NT2/D1 (cell line): ENCODE measurements at regions not wholly inside any gene's neighbourhood (a gene's known extent, or its start where the extent isn't known, plus 50 kb on each side); places are given as distances from the start of the nearest gene placed in this dataset.

Experiments
- SUZ12 ChIP-seq: IDR thresholded peaks from 2 replicates; pipeline ENCODE4 v1.6.1; 2011; ENCODE audit not compliant: insufficient read length, insufficient read depth; ENCODE audit errors: extremely low read depth
- YY1 ChIP-seq: IDR thresholded peaks from 2 replicates; pipeline ENCODE4 v1.6.1; 2011; ENCODE audit not compliant: insufficient read length, insufficient read depth
- ZNF274 ChIP-seq: IDR thresholded peaks from 2 replicates; pipeline ENCODE4 v1.6.1; 2011; ENCODE audit warnings: mild to moderate bottlenecking, low read depth, low read length

DNA sequence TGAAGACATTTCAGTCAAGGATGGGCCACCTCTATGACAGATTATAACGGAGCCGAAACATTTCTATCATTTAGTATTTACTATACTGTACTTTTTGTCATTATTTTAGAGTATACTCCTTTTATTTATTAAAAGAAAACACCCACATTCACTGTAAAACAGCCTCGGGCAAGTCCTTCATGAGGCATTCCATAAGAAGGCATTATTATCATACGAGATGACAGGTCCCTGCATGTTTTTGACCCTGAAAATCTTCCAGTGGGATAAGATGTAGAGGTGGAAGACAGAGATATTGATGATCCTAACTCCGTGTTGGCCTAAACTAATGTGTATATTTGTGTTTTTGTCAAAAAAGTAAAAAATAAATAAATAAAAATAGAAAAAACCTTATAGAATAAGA, 245.0 kb downstream of the MTX2 start:
- TF ChIP-seq SUZ12 = no peak
- TF ChIP-seq YY1 = no peak
- TF ChIP-seq ZNF274 = no peak
